Right lobe of liver (tissue), 4 donors: ENCODE measurements at regions not wholly inside any gene's neighbourhood (a gene's known extent, or its start where the extent isn't known, plus 50 kb on each side); places are given as distances from the start of the nearest gene placed in this dataset.

ENCODE experiments used
- POLR2A ChIP-seq: fragments of 450-650 bp; IDR thresholded peaks from one replicate; pipeline ENCODE4 v1.6.1; 2017; ENCODE audit warnings: antibody characterized with exemption, mild to moderate bottlenecking
- TF ChIP-seq, protein P1 (sequence below), 4 donors: fragments of 200-600 bp in 3 of 4; fragments of 450-650 bp in 1 of 4; IDR thresholded peaks; one replicate each; pipeline versions ENCODE4 v1.5.1 to v1.8.0; 2016 to 2022; ENCODE audit warnings: antibody characterized with exemption in 4 of 4, mild to moderate bottlenecking in 2 of 4
- donor health status: DM: no; HTN: no; CAD: no.
- donor health status: DM: no; HTN: no; CAD: no.
- donor health status: DM: no; HTN: yes; CAD: no.

DNA sequence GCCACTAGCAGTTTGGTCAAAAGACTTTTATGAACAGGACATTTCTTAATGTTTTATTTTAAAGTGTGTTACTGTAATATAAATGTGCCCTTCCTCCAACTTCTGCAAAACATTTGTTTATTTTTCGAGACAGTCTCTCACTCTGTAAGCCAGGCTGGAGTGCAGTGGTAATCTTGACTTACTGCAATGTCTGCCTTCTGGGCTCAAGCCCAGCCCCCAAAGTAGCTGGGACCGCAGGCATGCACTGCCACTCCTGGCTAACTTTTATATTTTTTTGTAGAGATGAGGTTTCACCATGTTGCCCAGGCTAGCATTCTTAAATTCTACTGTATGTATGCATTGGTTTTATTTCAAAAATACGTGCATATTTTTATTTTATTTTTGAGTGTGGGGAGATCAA is 1201.9 kb downstream of the STIM2 start:
- TF ChIP-seq, protein P1, sequence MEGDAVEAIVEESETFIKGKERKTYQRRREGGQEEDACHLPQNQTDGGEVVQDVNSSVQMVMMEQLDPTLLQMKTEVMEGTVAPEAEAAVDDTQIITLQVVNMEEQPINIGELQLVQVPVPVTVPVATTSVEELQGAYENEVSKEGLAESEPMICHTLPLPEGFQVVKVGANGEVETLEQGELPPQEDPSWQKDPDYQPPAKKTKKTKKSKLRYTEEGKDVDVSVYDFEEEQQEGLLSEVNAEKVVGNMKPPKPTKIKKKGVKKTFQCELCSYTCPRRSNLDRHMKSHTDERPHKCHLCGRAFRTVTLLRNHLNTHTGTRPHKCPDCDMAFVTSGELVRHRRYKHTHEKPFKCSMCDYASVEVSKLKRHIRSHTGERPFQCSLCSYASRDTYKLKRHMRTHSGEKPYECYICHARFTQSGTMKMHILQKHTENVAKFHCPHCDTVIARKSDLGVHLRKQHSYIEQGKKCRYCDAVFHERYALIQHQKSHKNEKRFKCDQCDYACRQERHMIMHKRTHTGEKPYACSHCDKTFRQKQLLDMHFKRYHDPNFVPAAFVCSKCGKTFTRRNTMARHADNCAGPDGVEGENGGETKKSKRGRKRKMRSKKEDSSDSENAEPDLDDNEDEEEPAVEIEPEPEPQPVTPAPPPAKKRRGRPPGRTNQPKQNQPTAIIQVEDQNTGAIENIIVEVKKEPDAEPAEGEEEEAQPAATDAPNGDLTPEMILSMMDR (IDR thresholded peaks at IDR 0.05) = no peak
- no peak for TF ChIP-seq POLR2A
